HEK293 (cell line): ENCODE measurements at regions not wholly inside any gene's neighbourhood (a gene's known extent, or its start where the extent isn't known, plus 50 kb on each side); places are given as distances from the start of the nearest gene placed in this dataset.
A peak's percentile ranks its signal among the peaks of the same experiment; 100 is the strongest.

Experiments
- CTCF ChIA-PET: fragments of 350-600 bp; formaldehyde crosslinking; extraction: SDS; loops from one replicate; lab custom pipeline; 2021; ENCODE audit warnings: antibody characterized with exemption; lab: Yijun Ruan, JAX
- POLR2A ChIA-PET: fragments of 300-600 bp; formaldehyde crosslinking; extraction: SDS; loops from one replicate; lab custom pipeline; 2020; ENCODE audit warnings: antibody characterized with exemption, inconsistent platforms; lab: Yijun Ruan, JAX
- H3K27ac ChIP-seq: fragments of 200-500 bp; sonication (Bioruptor generic); 2 replicates; pipeline ENCODE4 v1.5.1; 2014; ENCODE audit warnings: low read depth, low read length, control low read depth, inconsistent platforms; ENCODE audit errors: extremely low read depth
- H3K36me3 ChIP-seq, 2 experiments: fragments of 200-500 bp in 1 of 2; sonication (Bioruptor generic) in 1 of 2; 1 replicate in 1 of 2; 2 replicates in 1 of 2; pipeline ENCODE4 v1.5.1; 2014 to 2017; ENCODE audit warnings: inconsistent platforms in 2 of 2, low read length in 2 of 2; ENCODE audit not compliant: control insufficient read depth in 2 of 2, insufficient read depth in 1 of 2
- H3K4me1 ChIP-seq: fragments of 200-500 bp; sonication (Bioruptor generic); 2 replicates; pipeline ENCODE4 v1.5.1; 2014; ENCODE audit warnings: mild to moderate bottlenecking, low read length, inconsistent platforms; ENCODE audit not compliant: control insufficient read depth, insufficient read depth
- H3K4me3 ChIP-seq: 2 replicates; pipeline ENCODE4 v1.5.1; 2011; ENCODE audit warnings: low read depth, mild to moderate bottlenecking, control low read depth, low read length, moderate library complexity
- H3K9me3 ChIP-seq: fragments of 200-500 bp; sonication (Bioruptor generic); 2 replicates; pipeline ENCODE4 v1.5.1; 2014; ENCODE audit warnings: low read depth, low read length, inconsistent platforms; ENCODE audit not compliant: control insufficient read depth, insufficient read depth
- GLIS1 ChIP-seq: fragments of 450-650 bp; formaldehyde crosslinking; IDR thresholded peaks from 2 replicates; pipeline ENCODE4 v1.5.1; 2016; ENCODE audit warnings: missing biosample characterization, missing genetic modification characterization
- OVOL3 ChIP-seq: fragments of 450-650 bp; formaldehyde crosslinking; IDR thresholded peaks from 2 replicates; pipeline ENCODE4 v1.5.1; 2016; ENCODE audit warnings: missing biosample characterization, missing genetic modification characterization
- PRDM10 ChIP-seq: fragments of 450-650 bp; formaldehyde crosslinking; IDR thresholded peaks from 2 replicates; pipeline ENCODE4 v1.5.1; 2016; ENCODE audit warnings: missing biosample characterization, missing genetic modification characterization
- REST ChIP-seq: fragments of 450-650 bp; formaldehyde crosslinking; IDR thresholded peaks from 2 replicates; pipeline ENCODE4 v1.5.1; 2016; ENCODE audit warnings: missing biosample characterization, missing genetic modification characterization
- SCRT2 ChIP-seq: fragments of 450-650 bp; formaldehyde crosslinking; IDR thresholded peaks from 2 replicates; pipeline ENCODE4 v1.5.1; 2016; ENCODE audit warnings: missing biosample characterization, missing genetic modification characterization
- SETDB1 ChIP-seq: IDR thresholded peaks from one replicate; pipeline ENCODE4 v1.6.1; 2017; ENCODE audit warnings: mild to moderate bottlenecking, low read length, moderate library complexity, mixed read lengths; ENCODE audit not compliant: insufficient read length
- TRIM28 ChIP-seq: IDR thresholded peaks from 2 replicates; pipeline ENCODE4 v1.6.1; 2011; ENCODE audit warnings: low read length, control low read depth, borderline replicate concordance
- ZBTB1 ChIP-seq: fragments of 450-650 bp; formaldehyde crosslinking; IDR thresholded peaks from 2 replicates; pipeline ENCODE4 v1.5.1; 2016; ENCODE audit warnings: missing biosample characterization, missing genetic modification characterization
- ZFP37 ChIP-seq: fragments of 450-650 bp; formaldehyde crosslinking; IDR thresholded peaks from 2 replicates; pipeline ENCODE4 v1.5.1; 2016; ENCODE audit warnings: missing biosample characterization, missing genetic modification characterization
- ZNF239 ChIP-seq: fragments of 450-650 bp; formaldehyde crosslinking; IDR thresholded peaks from 2 replicates; pipeline ENCODE4 v1.5.1; 2016; ENCODE audit warnings: missing biosample characterization, missing genetic modification characterization
- ZNF280D ChIP-seq: fragments of 450-650 bp; formaldehyde crosslinking; IDR thresholded peaks from 2 replicates; pipeline ENCODE4 v1.5.1; 2016; ENCODE audit warnings: missing biosample characterization, missing genetic modification characterization
- ZNF362 ChIP-seq: fragments of 450-650 bp; formaldehyde crosslinking; IDR thresholded peaks from 2 replicates; pipeline ENCODE4 v1.5.1; 2016; ENCODE audit warnings: missing biosample characterization, missing genetic modification characterization
- ZNF600 ChIP-seq: fragments of 450-650 bp; formaldehyde crosslinking; IDR thresholded peaks from 2 replicates; pipeline ENCODE4 v1.5.1; 2016; ENCODE audit warnings: missing biosample characterization, missing genetic modification characterization
- ZNF610 ChIP-seq: fragments of 450-650 bp; formaldehyde crosslinking; IDR thresholded peaks from 2 replicates; pipeline ENCODE4 v1.5.1; 2016; ENCODE audit warnings: missing biosample characterization, missing genetic modification characterization, borderline replicate concordance
- ZNF664 ChIP-seq: fragments of 450-650 bp; formaldehyde crosslinking; IDR thresholded peaks from 2 replicates; pipeline ENCODE4 v1.5.1; 2016; ENCODE audit warnings: missing biosample characterization, missing genetic modification characterization
- ZNF670 ChIP-seq: fragments of 450-650 bp; formaldehyde crosslinking; IDR thresholded peaks from 2 replicates; pipeline ENCODE4 v1.5.1; 2016; ENCODE audit warnings: missing biosample characterization, missing genetic modification characterization, low read depth
- ZSCAN18 ChIP-seq: fragments of 450-650 bp; formaldehyde crosslinking; IDR thresholded peaks from 2 replicates; pipeline ENCODE4 v1.5.1; 2016; ENCODE audit warnings: missing biosample characterization, missing genetic modification characterization
- ZSCAN4 ChIP-seq: fragments of 450-650 bp; formaldehyde crosslinking; IDR thresholded peaks from 2 replicates; pipeline ENCODE4 v1.5.1; 2017; ENCODE audit warnings: missing biosample characterization, missing genetic modification characterization
- ZSCAN5A ChIP-seq: fragments of 450-650 bp; formaldehyde crosslinking; IDR thresholded peaks from 2 replicates; pipeline ENCODE4 v1.5.1; 2016; ENCODE audit warnings: missing biosample characterization, missing genetic modification characterization

GRCh38 chr11:37394236-37394870 lies 796.3 kb upstream of the RAG2 start:
- TF ChIP-seq ZNF280D (0 out of 2 replicates have a peak, but pooled peaks have one; percentile 41), ZNF600 (no peak), TRIM28 (peak; percentile 87; the same call in 1 of the 2 replicates), SETDB1 (peak; percentile 97)

GRCh38 chr11:37391615-37392014 lies 793.6 kb upstream of the RAG2 start:
- ChIA-PET CTCF (no interaction called here), POLR2A (no interaction called here)
- Histone ChIP-seq H3K9me3 (no peaks in the 10 kb centered on the region), H3K27ac (no peak overlapping the region), H3K4me1 (no peaks in the 10 kb centered on the region), H3K4me3 (no peak overlapping the region), H3K36me3 (no peaks in the 10 kb centered on the region)
- no peak for TF ChIP-seq ZNF239 (tag by site-specific recombination)
- no peak for TF ChIP-seq REST
- no peak for TF ChIP-seq SCRT2 (tag by site-specific recombination)
- no peak for TF ChIP-seq ZNF664 (tag by site-specific recombination)
- TF ChIP-seq ZSCAN4 (tag by site-specific recombination): no peak
- TF ChIP-seq ZNF362: no peak
- no peak for TF ChIP-seq PRDM10 (tag by site-specific recombination)
- no peak for TF ChIP-seq ZNF610 (tag by site-specific recombination)
- TF ChIP-seq ZNF670 (tag by site-specific recombination): no peak
- no peak for TF ChIP-seq ZBTB1 (tag by site-specific recombination)
- no peak for TF ChIP-seq GLIS1 (tag by site-specific recombination)
- no peak for TF ChIP-seq OVOL3
- TF ChIP-seq ZFP37 (tag by site-specific recombination): no peak
- no peak for TF ChIP-seq ZSCAN5A (tag by site-specific recombination)
- TF ChIP-seq ZSCAN18 (tag by site-specific recombination): no peak

More at GRCh38 chr11:37394236-37394870, 796.3 kb upstream of the RAG2 start:
- Histone ChIP-seq H3K9me3 (no peaks in the 10 kb centered on the region), H3K27ac (no peak overlapping the region), H3K4me1 (no peaks in the 10 kb centered on the region), H3K36me3 (no peaks in the 10 kb centered on the region), H3K4me3 (no peak overlapping the region)
- POLR2A ChIA-PET: no interaction called here
- CTCF ChIA-PET: no interaction called here
